Brain microvascular endothelial cell (primary cell): ENCODE measurements at regions not wholly inside any gene's neighbourhood (a gene's known extent, or its start where the extent isn't known, plus 50 kb on each side); places are given as distances from the start of the nearest gene placed in this dataset.

Experiments used
- DNase-seq: peaks from one replicate; pipeline ENCODE4 v3.0.0-alpha.2; 2020
- H3K27ac ChIP-seq: fragments of 250-450 bp; sonication (Bioruptor Pico); 2 replicates; pipeline ENCODE4 v1.5.1; 2020; ENCODE audit warnings: mild to moderate bottlenecking, moderate library complexity
- H3K27me3 ChIP-seq: fragments of 250-450 bp; sonication (Bioruptor Pico); replicated peaks from 2 replicates; pipeline ENCODE4 v1.5.1; 2020; ENCODE audit warnings: mild to moderate bottlenecking
- H3K36me3 ChIP-seq: fragments of 250-450 bp; sonication (Bioruptor Pico); replicated peaks from 2 replicates; pipeline ENCODE4 v1.5.1; 2020; ENCODE audit warnings: mild to moderate bottlenecking
- H3K4me3 ChIP-seq: 2 replicates; pipeline ENCODE4 v1.5.1; 2011; ENCODE audit warnings: low read depth, mild to moderate bottlenecking, control low read depth, low read length, moderate library complexity
- in situ Hi-C: cut with HindIII; loops from 2 replicates; pipeline ENCODE4 v1.10.0; 2017; ENCODE audit warnings: low sequenced_read_pairs, low pct_ligation_motif_present
- TF ChIP-seq, protein P1 (sequence below): IDR thresholded peaks from 2 replicates; pipeline ENCODE4 v1.5.1; 2011; ENCODE audit warnings: low read depth, mild to moderate bottlenecking, moderate library complexity, low read length, control low read depth, inconsistent platforms; ENCODE audit errors: missing control alignments

GRCh38 chr7:91412298-91412697, 148.1 kb downstream of the FZD1 start:
- Histone ChIP-seq H3K36me3 (no peaks in the 10 kb centered on the region), H3K4me3 (no peak overlapping the region), H3K27ac (no peak overlapping the region), H3K27me3 (no peaks in the 10 kb centered on the region)
- TF ChIP-seq, protein P1, sequence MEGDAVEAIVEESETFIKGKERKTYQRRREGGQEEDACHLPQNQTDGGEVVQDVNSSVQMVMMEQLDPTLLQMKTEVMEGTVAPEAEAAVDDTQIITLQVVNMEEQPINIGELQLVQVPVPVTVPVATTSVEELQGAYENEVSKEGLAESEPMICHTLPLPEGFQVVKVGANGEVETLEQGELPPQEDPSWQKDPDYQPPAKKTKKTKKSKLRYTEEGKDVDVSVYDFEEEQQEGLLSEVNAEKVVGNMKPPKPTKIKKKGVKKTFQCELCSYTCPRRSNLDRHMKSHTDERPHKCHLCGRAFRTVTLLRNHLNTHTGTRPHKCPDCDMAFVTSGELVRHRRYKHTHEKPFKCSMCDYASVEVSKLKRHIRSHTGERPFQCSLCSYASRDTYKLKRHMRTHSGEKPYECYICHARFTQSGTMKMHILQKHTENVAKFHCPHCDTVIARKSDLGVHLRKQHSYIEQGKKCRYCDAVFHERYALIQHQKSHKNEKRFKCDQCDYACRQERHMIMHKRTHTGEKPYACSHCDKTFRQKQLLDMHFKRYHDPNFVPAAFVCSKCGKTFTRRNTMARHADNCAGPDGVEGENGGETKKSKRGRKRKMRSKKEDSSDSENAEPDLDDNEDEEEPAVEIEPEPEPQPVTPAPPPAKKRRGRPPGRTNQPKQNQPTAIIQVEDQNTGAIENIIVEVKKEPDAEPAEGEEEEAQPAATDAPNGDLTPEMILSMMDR: no peak
- no peak for DNase-seq
- in situ Hi-C loops: no loop called here

- in situ Hi-C loops: no loop called here
- no peak overlapping the region for H3K27ac ChIP-seq
Observed at GRCh38 chr7:91414734-91415133, 150.5 kb downstream of the FZD1 start.

GRCh38 chr7:91416155-91416865, 152.1 kb downstream of the FZD1 start:
- Histone ChIP-seq H3K27ac (no peak overlapping the region), H3K27me3 (no peaks in the 10 kb centered on the region), H3K36me3 (no peaks in the 10 kb centered on the region), H3K4me3 (no peak overlapping the region)
- TF ChIP-seq, protein P1: no peak
- DNase-seq: no peak
- in situ Hi-C loops: no loop called here

More at GRCh38 chr7:91414734-91415133, 150.5 kb downstream of the FZD1 start:
- no peak for DNase-seq
- Histone ChIP-seq H3K4me3 (no peak overlapping the region), H3K36me3 (no peaks in the 10 kb centered on the region), H3K27me3 (no peaks in the 10 kb centered on the region)
- TF ChIP-seq, protein P1: no peak

DNA sequence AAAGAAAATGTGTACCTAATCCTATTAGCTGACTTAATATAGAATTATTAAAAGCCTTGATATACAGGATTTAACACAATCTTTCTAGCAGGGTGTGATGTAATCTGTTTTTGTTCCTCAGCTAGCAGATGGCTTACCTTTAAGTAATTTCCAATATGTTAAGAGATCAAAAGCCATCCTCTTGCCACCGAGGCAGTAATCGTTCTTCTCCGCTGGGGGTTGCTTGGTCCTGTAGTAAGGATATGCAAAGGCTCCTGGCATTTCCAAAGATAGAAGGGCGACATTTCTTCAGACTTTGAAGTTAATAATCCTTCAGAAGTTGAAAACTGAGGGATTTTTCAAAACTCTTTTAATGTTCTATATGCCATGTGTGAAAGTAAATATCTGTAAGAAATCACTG, 156.4 kb downstream of the FZD1 start:
- H3K4me3 ChIP-seq: no peak overlapping the region
- no peaks in the 10 kb centered on the region for H3K36me3 ChIP-seq
- no peaks in the 10 kb centered on the region for H3K27me3 ChIP-seq
- DNase-seq: no peak
- in situ Hi-C loops: no loop called here
- no peak overlapping the region for H3K27ac ChIP-seq
- TF ChIP-seq, protein P1: no peak

DNA sequence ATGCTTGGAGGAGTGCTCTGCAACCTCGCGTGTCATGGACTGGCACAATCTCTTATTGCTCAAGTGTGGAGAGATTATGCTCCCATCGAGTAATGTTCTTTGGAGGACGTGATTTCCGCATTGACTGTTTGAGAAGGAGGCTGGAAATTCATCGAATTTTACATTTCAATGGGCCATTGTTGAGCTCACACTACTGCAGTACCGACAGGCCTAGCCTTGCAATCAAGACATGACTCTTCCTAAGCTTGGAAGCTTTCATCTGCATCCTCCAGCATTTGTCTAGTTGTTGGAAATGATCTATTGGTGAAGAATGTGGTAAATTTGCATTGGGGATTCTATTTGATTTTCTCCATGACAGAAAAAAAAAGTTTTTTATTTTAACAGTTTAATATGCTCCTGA, 156.8 kb downstream of the FZD1 start:
- no peak for DNase-seq
- Histone ChIP-seq H3K36me3 (no peaks in the 10 kb centered on the region), H3K27ac (no peak overlapping the region), H3K27me3 (no peaks in the 10 kb centered on the region), H3K4me3 (no peak overlapping the region)
- TF ChIP-seq, protein P1: no peak
- in situ Hi-C loops: no loop called here

DNA sequence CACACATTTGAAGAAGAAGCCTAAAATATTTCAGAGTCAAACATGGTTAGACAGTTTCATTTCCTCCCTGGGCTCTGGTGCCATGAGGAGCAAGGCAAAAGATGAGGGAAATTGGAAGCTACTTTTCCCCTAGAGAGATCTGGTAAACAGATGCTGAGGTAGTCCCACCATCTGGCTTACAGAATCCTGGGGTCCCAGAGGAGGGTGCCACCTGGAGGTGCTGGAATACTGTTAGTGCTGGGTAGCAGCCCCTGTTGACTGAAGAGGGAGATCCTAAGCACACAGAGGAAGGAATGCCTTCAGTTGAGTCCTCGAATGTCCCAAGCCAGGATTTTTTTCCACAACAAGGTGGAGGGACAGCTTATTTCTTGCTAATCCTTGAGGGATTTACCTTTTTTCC, 160.1 kb downstream of the FZD1 start:
- in situ Hi-C loops: no loop called here
- H3K27ac ChIP-seq: no peak overlapping the region
- TF ChIP-seq, protein P1: peak; percentile 30
- no peaks in the 10 kb centered on the region for H3K27me3 ChIP-seq
- DNase-seq: no peak
- no peak overlapping the region for H3K4me3 ChIP-seq
- H3K36me3 ChIP-seq: no peaks in the 10 kb centered on the region
